ENCODE measurements at regions not wholly inside any gene's neighbourhood (a gene's known extent, or its start where the extent isn't known, plus 50 kb on each side); places are given as distances from the start of the nearest gene placed in this dataset.

DNA sequence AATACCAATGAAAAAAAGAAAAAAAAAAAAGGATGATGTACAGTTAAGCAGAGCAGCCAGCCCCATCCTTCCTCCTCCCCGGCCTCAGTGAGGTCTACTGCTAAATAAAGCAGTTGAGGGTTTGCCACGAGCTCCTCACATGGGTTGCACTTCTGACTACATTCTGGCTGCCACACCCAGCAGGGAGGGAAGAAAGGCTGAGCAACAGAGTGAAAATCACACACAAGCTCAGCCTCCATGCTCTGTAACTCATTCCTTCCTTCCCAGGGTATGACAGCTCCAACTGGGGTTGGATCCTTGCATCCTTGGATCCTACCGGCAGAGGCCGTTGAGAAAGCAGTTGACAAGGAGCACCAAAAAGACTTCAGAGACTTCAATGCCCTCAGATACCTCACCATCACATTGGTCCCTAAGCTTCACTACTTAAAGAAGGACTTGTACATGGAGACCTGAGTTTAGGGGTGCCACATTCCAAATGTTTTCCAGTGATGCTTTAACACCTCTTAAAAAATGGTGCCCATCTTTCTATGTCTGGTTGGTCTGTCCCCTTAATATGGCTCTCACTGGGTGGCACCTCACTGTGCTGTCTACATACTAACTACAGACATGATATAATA lies 52.9 kb upstream of the PIK3CG start:
- no peak for DNase-seq

DNA sequence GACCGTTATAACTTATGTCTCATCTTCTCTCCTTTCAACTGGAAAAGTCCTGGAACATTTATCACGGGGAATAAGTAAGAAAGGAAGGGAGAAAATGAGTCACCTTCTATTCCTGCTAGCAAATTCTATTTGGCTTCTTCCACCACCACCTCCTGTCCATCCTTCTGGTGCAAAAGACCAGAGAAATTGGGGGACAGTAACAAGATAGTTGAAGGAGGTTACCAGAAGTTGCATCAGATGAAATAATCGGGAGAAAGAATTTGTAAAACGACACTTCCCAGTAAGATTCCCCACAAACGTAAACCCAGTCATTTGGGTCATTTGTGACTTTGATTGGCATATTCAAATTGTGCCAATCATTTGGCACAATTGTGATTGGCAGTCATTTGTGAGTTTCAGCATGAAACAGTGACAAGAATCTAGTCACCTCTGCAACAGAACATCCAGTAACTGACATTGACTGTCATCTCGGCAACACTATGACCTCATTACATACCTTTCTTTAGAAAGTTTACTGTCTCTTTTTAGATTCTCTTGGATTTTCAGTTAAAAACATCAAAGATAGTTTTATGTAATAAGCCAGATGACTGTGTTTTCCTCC lies 51.3 kb upstream of the PIK3CG start:
- no peak for DNase-seq

DNA sequence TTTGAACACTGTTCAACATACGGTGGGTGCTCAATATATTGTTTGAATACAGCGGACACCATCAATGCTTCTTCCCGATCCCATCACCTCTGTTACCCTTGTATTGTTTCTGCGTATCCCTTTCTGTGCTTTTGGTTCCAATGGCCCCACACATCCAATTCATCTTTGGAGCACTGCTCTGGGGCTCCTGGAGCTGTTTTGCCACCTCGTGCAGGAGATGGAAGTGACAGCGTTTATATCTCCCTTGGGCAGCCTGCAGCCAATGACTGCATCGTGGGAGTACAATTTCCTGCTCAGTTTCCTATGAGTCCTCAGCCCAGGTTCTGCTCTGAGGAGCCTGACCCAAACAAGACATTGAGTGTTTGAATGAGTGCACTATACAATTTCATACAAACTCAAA lies 50.2 kb upstream of the PIK3CG start:
- no peak for DNase-seq

Data from NCI-H1105 (cell line).